ENCODE measurements at regions not wholly inside any gene's neighbourhood (a gene's known extent, or its start where the extent isn't known, plus 50 kb on each side); places are given as distances from the start of the nearest gene placed in this dataset.

DNA sequence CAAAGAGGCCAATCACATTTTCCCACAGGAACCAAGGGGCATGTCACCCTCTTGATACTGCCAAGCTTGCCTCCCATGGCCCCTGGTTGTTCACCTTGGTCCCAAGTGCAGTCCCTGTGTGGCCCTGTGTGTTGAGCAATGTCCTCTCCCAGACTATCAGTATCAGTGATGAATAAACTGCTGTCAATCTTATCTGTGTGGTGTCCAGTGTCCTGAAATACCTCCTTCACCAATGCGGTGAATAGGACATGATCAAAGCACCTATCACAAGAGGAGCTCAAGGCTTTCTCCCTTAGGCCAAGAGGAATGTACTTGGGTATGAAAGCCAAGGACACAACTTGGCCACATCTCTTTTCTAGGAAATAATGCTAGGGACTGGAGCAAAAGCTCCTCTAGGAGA, 68.2 kb downstream of the MAIP1 start:
- Histone ChIP-seq H2AFZ (ENCODE audit: low read length) (no peak overlapping the region), H3K4me3 (ENCODE audit: low read length) (no peak overlapping the region), H3K27me3 (replicated peaks; ENCODE audit: insufficient read depth, low read length) (no peaks in the 10 kb centered on the region), H3K36me3 (replicated peaks; ENCODE audit: insufficient read depth, low read length) (no peaks in the 10 kb centered on the region), H3F3A (ENCODE audit: insufficient read depth, low read length) (no peaks in the 10 kb centered on the region), H4K20me1 (ENCODE audit: insufficient read depth, low read length) (no peaks in the 10 kb centered on the region), H3K79me2 (ENCODE audit: low read length) (no peaks in the 10 kb centered on the region), H3K4me2 (ENCODE audit: low read depth, low read length) (no peak overlapping the region), H3K9me2 (replicated peaks; ENCODE audit: insufficient read depth, low read length) (no peaks in the 10 kb centered on the region), H3K27ac (ENCODE audit: low read length) (no peak overlapping the region), H3K4me1 (ENCODE audit: low read length) (peaks cover 8% of the 10 kb centered on the region), H3K9ac (ENCODE audit: low read length) (no peak overlapping the region), H3K9me3 (replicated peaks; ENCODE audit: insufficient read depth, low read length) (no peaks in the 10 kb centered on the region)
- no peak for DNase-seq
- no peak for TF ChIP-seq EZH2 (optimal IDR thresholded peaks at IDR 0.05; ENCODE audit: low read depth, low read length)
- TF ChIP-seq, protein P1, sequence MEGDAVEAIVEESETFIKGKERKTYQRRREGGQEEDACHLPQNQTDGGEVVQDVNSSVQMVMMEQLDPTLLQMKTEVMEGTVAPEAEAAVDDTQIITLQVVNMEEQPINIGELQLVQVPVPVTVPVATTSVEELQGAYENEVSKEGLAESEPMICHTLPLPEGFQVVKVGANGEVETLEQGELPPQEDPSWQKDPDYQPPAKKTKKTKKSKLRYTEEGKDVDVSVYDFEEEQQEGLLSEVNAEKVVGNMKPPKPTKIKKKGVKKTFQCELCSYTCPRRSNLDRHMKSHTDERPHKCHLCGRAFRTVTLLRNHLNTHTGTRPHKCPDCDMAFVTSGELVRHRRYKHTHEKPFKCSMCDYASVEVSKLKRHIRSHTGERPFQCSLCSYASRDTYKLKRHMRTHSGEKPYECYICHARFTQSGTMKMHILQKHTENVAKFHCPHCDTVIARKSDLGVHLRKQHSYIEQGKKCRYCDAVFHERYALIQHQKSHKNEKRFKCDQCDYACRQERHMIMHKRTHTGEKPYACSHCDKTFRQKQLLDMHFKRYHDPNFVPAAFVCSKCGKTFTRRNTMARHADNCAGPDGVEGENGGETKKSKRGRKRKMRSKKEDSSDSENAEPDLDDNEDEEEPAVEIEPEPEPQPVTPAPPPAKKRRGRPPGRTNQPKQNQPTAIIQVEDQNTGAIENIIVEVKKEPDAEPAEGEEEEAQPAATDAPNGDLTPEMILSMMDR (IDR thresholded peaks at IDR 0.05; ENCODE audit: low read length), result no peak
- TF ChIP-seq EZH2phosphoT487 (IDR thresholded peaks at IDR 0.05; ENCODE audit: low read length), result no peak

DNA sequence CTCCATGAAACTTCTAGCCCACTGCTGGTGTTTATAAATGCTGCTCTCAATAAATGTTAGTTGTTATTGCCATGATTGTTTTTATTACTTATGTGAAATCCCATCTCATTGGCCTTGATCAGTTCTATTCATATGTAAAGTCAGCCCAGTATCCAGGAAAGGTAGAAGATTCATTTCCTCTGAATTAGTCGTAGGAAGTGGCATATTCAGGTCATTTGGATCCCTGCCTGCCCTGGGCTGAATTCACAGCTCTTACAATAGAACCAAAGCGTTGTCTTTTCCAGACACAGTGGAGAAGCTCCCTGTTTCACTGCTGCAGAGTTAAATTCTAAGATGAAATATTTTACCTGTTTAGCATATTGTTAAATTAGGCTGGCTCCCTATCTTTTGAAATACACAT, 70.3 kb downstream of the MAIP1 start:
- Histone ChIP-seq H3K27ac (ENCODE audit: low read length) (no peak overlapping the region), H3K4me1 (ENCODE audit: low read length) (peaks cover 8% of the 10 kb centered on the region), H3K9me2 (replicated peaks; ENCODE audit: insufficient read depth, low read length) (no peaks in the 10 kb centered on the region), H3K9ac (ENCODE audit: low read length) (no peak overlapping the region), H3K4me2 (ENCODE audit: low read depth, low read length) (no peak overlapping the region), H3K79me2 (ENCODE audit: low read length) (no peaks in the 10 kb centered on the region), H3K4me3 (ENCODE audit: low read length) (no peak overlapping the region), H3F3A (ENCODE audit: insufficient read depth, low read length) (no peaks in the 10 kb centered on the region), H4K20me1 (ENCODE audit: insufficient read depth, low read length) (no peaks in the 10 kb centered on the region), H3K27me3 (replicated peaks; ENCODE audit: insufficient read depth, low read length) (no peaks in the 10 kb centered on the region), H2AFZ (ENCODE audit: low read length) (no peak overlapping the region), H3K36me3 (replicated peaks; ENCODE audit: insufficient read depth, low read length) (no peaks in the 10 kb centered on the region), H3K9me3 (replicated peaks; ENCODE audit: insufficient read depth, low read length) (no peaks in the 10 kb centered on the region)
- TF ChIP-seq EZH2phosphoT487 (IDR thresholded peaks at IDR 0.05; ENCODE audit: low read length), result no peak
- TF ChIP-seq, protein P1 (IDR thresholded peaks at IDR 0.05; ENCODE audit: low read length), result no peak
- no peak for TF ChIP-seq EZH2 (optimal IDR thresholded peaks at IDR 0.05; ENCODE audit: low read depth, low read length)
- no peak for DNase-seq

DNA sequence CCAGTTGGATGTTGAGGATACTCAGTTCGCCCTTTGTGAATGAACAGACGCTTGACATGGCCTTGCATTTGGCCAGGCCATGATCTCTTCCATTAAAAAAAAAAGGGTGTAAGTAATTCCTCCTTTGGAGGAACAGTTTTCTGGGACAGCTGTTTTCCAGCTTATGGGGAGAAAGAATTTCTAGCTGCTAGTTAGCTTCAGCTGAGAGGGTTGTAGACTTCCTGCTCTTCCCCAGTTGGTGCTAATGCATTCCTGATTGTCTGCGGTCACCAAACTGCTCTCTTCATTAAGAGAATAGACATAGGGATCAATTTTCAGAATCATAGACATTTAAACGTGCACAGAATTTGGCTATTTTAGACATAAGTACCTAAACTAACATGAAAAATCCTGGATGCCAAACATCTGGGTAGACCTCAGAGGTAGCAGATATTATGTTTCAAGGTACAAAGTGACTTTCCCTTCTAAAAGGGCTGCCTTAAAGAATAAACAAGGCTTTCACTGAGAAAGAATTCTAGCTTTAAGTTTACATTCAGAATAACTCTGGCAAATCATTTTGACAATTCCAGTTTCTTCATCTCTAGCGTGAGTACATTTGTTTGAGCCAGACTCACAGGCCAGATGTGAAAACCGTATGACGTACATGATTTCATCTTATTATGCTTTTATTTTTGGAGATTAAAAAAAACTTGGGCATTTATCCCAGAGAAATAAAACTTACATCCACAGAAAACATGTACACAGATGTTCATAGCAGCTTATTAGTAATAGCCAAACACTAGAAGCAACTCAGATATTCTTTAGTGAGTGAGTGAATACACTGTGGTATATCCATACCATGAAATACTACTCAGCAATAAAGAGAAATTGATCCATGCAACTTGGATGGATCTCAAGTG, 71.2 kb downstream of the MAIP1 start:
- Histone ChIP-seq H3K9ac (ENCODE audit: low read length) (no peak overlapping the region), H3K4me1 (ENCODE audit: low read length) (peaks cover 5% of the 10 kb centered on the region), H3K79me2 (ENCODE audit: low read length) (no peaks in the 10 kb centered on the region), H3K36me3 (replicated peaks; ENCODE audit: insufficient read depth, low read length) (no peaks in the 10 kb centered on the region), H3K4me3 (ENCODE audit: low read length) (no peak overlapping the region), H3K9me3 (replicated peaks; ENCODE audit: insufficient read depth, low read length) (no peaks in the 10 kb centered on the region), H2AFZ (ENCODE audit: low read length) (no peak overlapping the region), H3F3A (ENCODE audit: insufficient read depth, low read length) (no peaks in the 10 kb centered on the region), H3K4me2 (ENCODE audit: low read depth, low read length) (no peak overlapping the region), H3K27me3 (replicated peaks; ENCODE audit: insufficient read depth, low read length) (no peaks in the 10 kb centered on the region), H4K20me1 (ENCODE audit: insufficient read depth, low read length) (no peaks in the 10 kb centered on the region), H3K9me2 (replicated peaks; ENCODE audit: insufficient read depth, low read length) (no peaks in the 10 kb centered on the region), H3K27ac (ENCODE audit: low read length) (no peak overlapping the region)
- no peak for DNase-seq
- TF ChIP-seq EZH2 (optimal IDR thresholded peaks at IDR 0.05; ENCODE audit: low read depth, low read length), result no peak
- no peak for TF ChIP-seq EZH2phosphoT487 (IDR thresholded peaks at IDR 0.05; ENCODE audit: low read length)
- TF ChIP-seq, protein P1 (IDR thresholded peaks at IDR 0.05; ENCODE audit: low read length), result no peak
